ENCODE measurements at regions not wholly inside any gene's neighbourhood (a gene's known extent, or its start where the extent isn't known, plus 50 kb on each side); places are given as distances from the start of the nearest gene placed in this dataset.

DNA sequence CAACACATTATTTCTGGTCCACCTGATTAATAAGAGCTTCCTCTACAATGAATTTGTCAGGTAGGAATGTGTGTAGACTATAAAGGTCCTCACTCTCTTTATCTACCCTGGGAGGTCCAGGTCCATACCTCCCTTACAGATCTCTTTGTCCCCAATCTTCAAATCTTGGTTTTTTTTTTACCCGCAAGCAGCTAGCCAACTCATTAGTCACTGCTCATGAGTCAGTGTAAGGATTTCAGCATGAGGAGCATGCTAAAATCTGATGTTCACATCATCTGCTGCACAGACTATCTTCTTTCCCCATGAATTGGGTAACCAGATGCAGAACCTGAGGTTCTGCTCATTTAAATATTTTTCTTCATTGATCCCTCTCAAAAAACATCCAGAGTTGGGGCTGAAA lies 397.0 kb upstream of the ISX start:
- TF ChIP-seq, protein P1, sequence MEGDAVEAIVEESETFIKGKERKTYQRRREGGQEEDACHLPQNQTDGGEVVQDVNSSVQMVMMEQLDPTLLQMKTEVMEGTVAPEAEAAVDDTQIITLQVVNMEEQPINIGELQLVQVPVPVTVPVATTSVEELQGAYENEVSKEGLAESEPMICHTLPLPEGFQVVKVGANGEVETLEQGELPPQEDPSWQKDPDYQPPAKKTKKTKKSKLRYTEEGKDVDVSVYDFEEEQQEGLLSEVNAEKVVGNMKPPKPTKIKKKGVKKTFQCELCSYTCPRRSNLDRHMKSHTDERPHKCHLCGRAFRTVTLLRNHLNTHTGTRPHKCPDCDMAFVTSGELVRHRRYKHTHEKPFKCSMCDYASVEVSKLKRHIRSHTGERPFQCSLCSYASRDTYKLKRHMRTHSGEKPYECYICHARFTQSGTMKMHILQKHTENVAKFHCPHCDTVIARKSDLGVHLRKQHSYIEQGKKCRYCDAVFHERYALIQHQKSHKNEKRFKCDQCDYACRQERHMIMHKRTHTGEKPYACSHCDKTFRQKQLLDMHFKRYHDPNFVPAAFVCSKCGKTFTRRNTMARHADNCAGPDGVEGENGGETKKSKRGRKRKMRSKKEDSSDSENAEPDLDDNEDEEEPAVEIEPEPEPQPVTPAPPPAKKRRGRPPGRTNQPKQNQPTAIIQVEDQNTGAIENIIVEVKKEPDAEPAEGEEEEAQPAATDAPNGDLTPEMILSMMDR (IDR thresholded peaks at IDR 0.05) = no peak
- no peak for TF ChIP-seq EP300 (IDR thresholded peaks at IDR 0.05)
- no peak for TF ChIP-seq POLR2AphosphoS5 (IDR thresholded peaks at IDR 0.05)
